ENCODE measurements at regions not wholly inside any gene's neighbourhood (a gene's known extent, or its start where the extent isn't known, plus 50 kb on each side); places are given as distances from the start of the nearest gene placed in this dataset.

DNA sequence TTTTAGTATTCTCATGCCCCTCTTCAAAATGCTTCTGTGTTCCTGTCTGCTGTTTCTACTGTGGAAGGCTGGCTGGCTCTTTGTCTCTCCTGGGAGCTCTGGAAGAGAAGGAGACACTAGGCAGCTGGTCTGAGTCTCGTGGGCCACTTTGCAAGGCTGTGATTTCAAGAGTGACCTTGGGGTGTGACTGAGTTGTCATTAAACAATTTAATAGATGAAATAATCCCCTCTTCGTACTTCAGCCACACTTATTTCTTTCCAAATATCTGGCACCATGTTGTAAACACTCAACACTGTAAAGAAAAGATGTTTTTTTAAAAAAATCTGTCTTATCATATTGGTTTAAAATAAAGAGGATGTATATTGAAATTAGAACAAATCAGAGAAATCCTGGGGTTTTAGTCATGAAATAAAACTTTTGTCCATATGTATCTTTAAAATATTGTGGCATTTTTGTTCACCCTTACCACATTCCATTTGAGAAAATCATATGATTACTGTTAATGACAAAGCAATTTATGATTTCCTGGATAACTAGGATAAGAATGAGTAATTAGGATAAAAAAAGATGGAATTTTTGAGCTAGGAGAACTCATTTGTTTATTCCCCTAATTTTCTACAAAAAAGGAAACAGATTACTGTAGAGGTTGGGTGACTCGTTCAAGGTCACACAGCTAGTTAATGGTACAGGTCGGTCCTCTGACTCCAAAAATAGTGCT lies 200.8 kb downstream of the MAT2B start:
- no peak for TF ChIP-seq POLR2A (IDR thresholded peaks at IDR 0.05; ENCODE audit: low read length)
- no peak for TF ChIP-seq GATA1 (IDR thresholded peaks at IDR 0.05; ENCODE audit: low read depth, low read length)
